Adipocyte (in vitro differentiated cells): ENCODE measurements at regions not wholly inside any gene's neighbourhood (a gene's known extent, or its start where the extent isn't known, plus 50 kb on each side); places are given as distances from the start of the nearest gene placed in this dataset.

Experiments used
- DNase-seq: peaks from one replicate; pipeline ENCODE4 v3.0.0-alpha.2; 2015; ENCODE audit warnings: low read depth
- H3K27me3 ChIP-seq: replicated peaks from 2 replicates; pipeline ENCODE4 v1.7.0; 2013; ENCODE audit warnings: mild to moderate bottlenecking, low read length, moderate library complexity; ENCODE audit not compliant: control insufficient read depth, insufficient read depth
- H3K36me3 ChIP-seq: 2 replicates; pipeline ENCODE4 v1.7.0; 2013; ENCODE audit warnings: low read length, mild to moderate bottlenecking, moderate library complexity; ENCODE audit not compliant: control insufficient read depth, insufficient read depth, severe bottlenecking
- H3K4me1 ChIP-seq: 2 replicates; pipeline ENCODE4 v1.7.0; 2013; ENCODE audit warnings: mild to moderate bottlenecking, low read length, moderate library complexity; ENCODE audit not compliant: control insufficient read depth, insufficient read depth
- H3K4me3 ChIP-seq: 2 replicates; pipeline ENCODE4 v1.7.0; 2013; ENCODE audit warnings: mild to moderate bottlenecking, low read length, moderate library complexity
- H3K9ac ChIP-seq: 2 replicates; pipeline ENCODE4 v1.7.0; 2013; ENCODE audit warnings: mild to moderate bottlenecking, low read length, moderate library complexity
- H3K9me3 ChIP-seq: 2 replicates; pipeline ENCODE4 v1.7.0; 2013; ENCODE audit warnings: mild to moderate bottlenecking, low read length, moderate library complexity; ENCODE audit not compliant: control insufficient read depth

- H3K9me3 ChIP-seq: no peaks in the 10 kb centered on the region
- H3K9ac ChIP-seq: peak overlapping the region; percentile 19
- no peaks in the 10 kb centered on the region for H3K36me3 ChIP-seq
- DNase-seq: no peak
- no peaks in the 10 kb centered on the region for H3K27me3 ChIP-seq
- H3K4me3 ChIP-seq: no peak overlapping the region
- peaks cover 61% of the 10 kb centered on the region for H3K4me1 ChIP-seq
Measured at GRCh38 chr5:118551716-118552115, 436.6 kb downstream of the DTWD2 start.

GRCh38 chr5:118551031-118551430 is 437.3 kb downstream of the DTWD2 start:
- DNase-seq: no peak
- no peak overlapping the region for H3K9ac ChIP-seq

GRCh38 chr5:118548761-118549720 is 439.3 kb downstream of the DTWD2 start:
- peak; percentile 95 for DNase-seq
- no peaks in the 10 kb centered on the region for H3K9me3 ChIP-seq

More at GRCh38 chr5:118551031-118551430, 437.3 kb downstream of the DTWD2 start:
- H3K4me3 ChIP-seq: no peak overlapping the region
- H3K36me3 ChIP-seq: no peaks in the 10 kb centered on the region
- H3K27me3 ChIP-seq: no peaks in the 10 kb centered on the region
- no peaks in the 10 kb centered on the region for H3K9me3 ChIP-seq
- H3K4me1 ChIP-seq: peaks cover 57% of the 10 kb centered on the region

GRCh38 chr5:118545470-118545869 is 442.9 kb downstream of the DTWD2 start:
- no peaks in the 10 kb centered on the region for H3K36me3 ChIP-seq
- peaks cover 18% of the 10 kb centered on the region for H3K4me1 ChIP-seq
- no peak overlapping the region for H3K4me3 ChIP-seq
- H3K9me3 ChIP-seq: no peaks in the 10 kb centered on the region
- no peak for DNase-seq
- no peaks in the 10 kb centered on the region for H3K27me3 ChIP-seq
- H3K9ac ChIP-seq: no peak overlapping the region

More at GRCh38 chr5:118548761-118549720, 439.3 kb downstream of the DTWD2 start:
- peak overlapping the region; percentile 0 for H3K9ac ChIP-seq
- no peaks in the 10 kb centered on the region for H3K27me3 ChIP-seq
- H3K36me3 ChIP-seq: no peaks in the 10 kb centered on the region
- peak overlapping the region; percentile 43 for H3K4me3 ChIP-seq
- peaks cover 48% of the 10 kb centered on the region for H3K4me1 ChIP-seq

- H3K9ac ChIP-seq: no peak overlapping the region
- H3K36me3 ChIP-seq: no peaks in the 10 kb centered on the region
- H3K4me1 ChIP-seq: peaks cover 16% of the 10 kb centered on the region
- no peaks in the 10 kb centered on the region for H3K9me3 ChIP-seq
- H3K27me3 ChIP-seq: no peaks in the 10 kb centered on the region
- DNase-seq: no peak
- H3K4me3 ChIP-seq: no peak overlapping the region
Measured at GRCh38 chr5:118544887-118545449, 443.4 kb downstream of the DTWD2 start.

- no peaks in the 10 kb centered on the region for H3K9me3 ChIP-seq
- no peak overlapping the region for H3K9ac ChIP-seq
- no peak overlapping the region for H3K4me3 ChIP-seq
Measured at GRCh38 chr5:118533923-118534322, 454.4 kb downstream of the DTWD2 start.

GRCh38 chr5:118533156-118533555 is 455.2 kb downstream of the DTWD2 start:
- Histone ChIP-seq H3K4me1 (no peaks in the 10 kb centered on the region), H3K4me3 (no peak overlapping the region), H3K36me3 (no peaks in the 10 kb centered on the region), H3K9ac (no peak overlapping the region), H3K9me3 (no peaks in the 10 kb centered on the region), H3K27me3 (no peaks in the 10 kb centered on the region)
- DNase-seq: no peak

More at GRCh38 chr5:118533923-118534322, 454.4 kb downstream of the DTWD2 start:
- H3K36me3 ChIP-seq: no peaks in the 10 kb centered on the region
- H3K4me1 ChIP-seq: no peaks in the 10 kb centered on the region
- DNase-seq: no peak
- H3K27me3 ChIP-seq: no peaks in the 10 kb centered on the region

GRCh38 chr5:118531276-118531675 is 457.1 kb downstream of the DTWD2 start:
- H3K9me3 ChIP-seq: no peaks in the 10 kb centered on the region
- no peaks in the 10 kb centered on the region for H3K36me3 ChIP-seq
- no peak for DNase-seq
- H3K4me1 ChIP-seq: no peaks in the 10 kb centered on the region
- no peaks in the 10 kb centered on the region for H3K27me3 ChIP-seq
- no peak overlapping the region for H3K4me3 ChIP-seq
- no peak overlapping the region for H3K9ac ChIP-seq

GRCh38 chr5:118529361-118530144 is 458.8 kb downstream of the DTWD2 start:
- DNase-seq: no peak
- no peak overlapping the region for H3K9ac ChIP-seq
- no peaks in the 10 kb centered on the region for H3K4me1 ChIP-seq
- H3K36me3 ChIP-seq: no peaks in the 10 kb centered on the region
- H3K27me3 ChIP-seq: no peaks in the 10 kb centered on the region
- H3K4me3 ChIP-seq: no peak overlapping the region
- H3K9me3 ChIP-seq: no peaks in the 10 kb centered on the region

- H3K27me3 ChIP-seq: no peaks in the 10 kb centered on the region
- H3K4me1 ChIP-seq: no peaks in the 10 kb centered on the region
- H3K4me3 ChIP-seq: no peak overlapping the region
- no peaks in the 10 kb centered on the region for H3K9me3 ChIP-seq
- no peak overlapping the region for H3K9ac ChIP-seq
- peak; percentile 14 for DNase-seq
- H3K36me3 ChIP-seq: no peaks in the 10 kb centered on the region
Measured at GRCh38 chr5:118522626-118523025, 465.7 kb downstream of the DTWD2 start.
